ENCODE measurements at regions not wholly inside any gene's neighbourhood (a gene's known extent, or its start where the extent isn't known, plus 50 kb on each side); places are given as distances from the start of the nearest gene placed in this dataset.

DNA sequence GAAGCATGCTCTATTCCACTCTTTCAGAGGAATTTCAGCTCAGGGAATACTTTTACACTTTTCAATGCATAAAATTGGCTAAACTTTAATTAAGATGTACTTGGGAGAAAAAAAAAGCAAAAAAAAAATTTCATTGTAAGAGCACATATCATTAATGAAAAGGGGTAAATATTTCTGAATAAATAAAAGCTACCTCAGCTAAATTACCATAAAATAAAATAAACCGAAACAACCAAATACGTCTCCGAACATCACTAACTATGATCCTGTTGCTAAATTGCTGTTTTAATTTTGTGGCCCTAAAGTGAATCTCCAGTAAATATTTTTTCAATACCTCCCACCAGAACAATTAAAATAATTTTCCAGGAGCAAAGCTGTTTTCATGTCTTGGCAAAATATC, 203.7 kb upstream of the KCNJ16 start:
- TF ChIP-seq, protein P1, sequence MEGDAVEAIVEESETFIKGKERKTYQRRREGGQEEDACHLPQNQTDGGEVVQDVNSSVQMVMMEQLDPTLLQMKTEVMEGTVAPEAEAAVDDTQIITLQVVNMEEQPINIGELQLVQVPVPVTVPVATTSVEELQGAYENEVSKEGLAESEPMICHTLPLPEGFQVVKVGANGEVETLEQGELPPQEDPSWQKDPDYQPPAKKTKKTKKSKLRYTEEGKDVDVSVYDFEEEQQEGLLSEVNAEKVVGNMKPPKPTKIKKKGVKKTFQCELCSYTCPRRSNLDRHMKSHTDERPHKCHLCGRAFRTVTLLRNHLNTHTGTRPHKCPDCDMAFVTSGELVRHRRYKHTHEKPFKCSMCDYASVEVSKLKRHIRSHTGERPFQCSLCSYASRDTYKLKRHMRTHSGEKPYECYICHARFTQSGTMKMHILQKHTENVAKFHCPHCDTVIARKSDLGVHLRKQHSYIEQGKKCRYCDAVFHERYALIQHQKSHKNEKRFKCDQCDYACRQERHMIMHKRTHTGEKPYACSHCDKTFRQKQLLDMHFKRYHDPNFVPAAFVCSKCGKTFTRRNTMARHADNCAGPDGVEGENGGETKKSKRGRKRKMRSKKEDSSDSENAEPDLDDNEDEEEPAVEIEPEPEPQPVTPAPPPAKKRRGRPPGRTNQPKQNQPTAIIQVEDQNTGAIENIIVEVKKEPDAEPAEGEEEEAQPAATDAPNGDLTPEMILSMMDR (IDR thresholded peaks at IDR 0.05 in 4 of 5, conservative IDR thresholded peaks at IDR 0.05 in 1 of 5) = no peak
- TF ChIP-seq POLR2A (IDR thresholded peaks at IDR 0.05) = no peak
